ENCODE measurements at regions not wholly inside any gene's neighbourhood (a gene's known extent, or its start where the extent isn't known, plus 50 kb on each side); places are given as distances from the start of the nearest gene placed in this dataset.

DNA sequence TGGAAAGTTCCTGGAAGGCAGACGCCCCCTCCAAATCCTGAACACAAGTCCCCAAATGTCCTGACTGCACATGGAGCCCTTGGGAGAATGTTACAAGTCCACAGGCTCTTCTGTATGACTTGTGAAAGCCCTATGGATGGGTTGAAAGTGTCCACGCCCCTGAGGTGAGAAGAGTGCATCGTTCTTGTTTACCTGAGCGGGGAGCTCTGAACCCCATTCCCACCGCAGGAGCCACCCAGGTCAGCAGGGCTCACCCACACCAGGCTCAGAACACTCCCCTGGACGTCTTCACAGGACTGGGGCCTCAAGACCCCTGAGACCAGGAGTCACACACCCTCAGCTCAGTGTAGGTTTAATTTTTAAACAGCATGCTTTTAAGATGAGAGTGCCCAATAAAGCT is 84.2 kb upstream of the TMEM18 start:
- TF ChIP-seq EZH2 (IDR thresholded peaks at IDR 0.05; ENCODE audit: low read depth), result no peak
- TF ChIP-seq, protein P1, sequence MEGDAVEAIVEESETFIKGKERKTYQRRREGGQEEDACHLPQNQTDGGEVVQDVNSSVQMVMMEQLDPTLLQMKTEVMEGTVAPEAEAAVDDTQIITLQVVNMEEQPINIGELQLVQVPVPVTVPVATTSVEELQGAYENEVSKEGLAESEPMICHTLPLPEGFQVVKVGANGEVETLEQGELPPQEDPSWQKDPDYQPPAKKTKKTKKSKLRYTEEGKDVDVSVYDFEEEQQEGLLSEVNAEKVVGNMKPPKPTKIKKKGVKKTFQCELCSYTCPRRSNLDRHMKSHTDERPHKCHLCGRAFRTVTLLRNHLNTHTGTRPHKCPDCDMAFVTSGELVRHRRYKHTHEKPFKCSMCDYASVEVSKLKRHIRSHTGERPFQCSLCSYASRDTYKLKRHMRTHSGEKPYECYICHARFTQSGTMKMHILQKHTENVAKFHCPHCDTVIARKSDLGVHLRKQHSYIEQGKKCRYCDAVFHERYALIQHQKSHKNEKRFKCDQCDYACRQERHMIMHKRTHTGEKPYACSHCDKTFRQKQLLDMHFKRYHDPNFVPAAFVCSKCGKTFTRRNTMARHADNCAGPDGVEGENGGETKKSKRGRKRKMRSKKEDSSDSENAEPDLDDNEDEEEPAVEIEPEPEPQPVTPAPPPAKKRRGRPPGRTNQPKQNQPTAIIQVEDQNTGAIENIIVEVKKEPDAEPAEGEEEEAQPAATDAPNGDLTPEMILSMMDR (conservative IDR thresholded peaks at IDR 0.05), result no peak
